GM13976 (cell line): ENCODE measurements at regions not wholly inside any gene's neighbourhood (a gene's known extent, or its start where the extent isn't known, plus 50 kb on each side); places are given as distances from the start of the nearest gene placed in this dataset.

ENCODE experiments used
- DNase-seq: peaks from one replicate; pipeline ENCODE4 v3.0.0; 2012; ENCODE audit warnings: low spot score
- in situ Hi-C: fragments of 300-500 bp; cut with MboI; formaldehyde crosslinking; loops from one replicate; pipeline ENCODE4 v1.12.0; 2022; ENCODE audit warnings: low sequenced_read_pairs, mixed read lengths, inconsistent platforms; ENCODE audit not compliant: unreplicated experiment
- TF ChIP-seq, protein P1 (sequence below): IDR thresholded peaks from 2 replicates; pipeline ENCODE4 v1.5.1; 2012; ENCODE audit warnings: borderline replicate concordance, mild to moderate bottlenecking; ENCODE audit not compliant: insufficient read depth; ENCODE audit errors: extremely low read depth, missing control alignments, control extremely low read depth

DNA sequence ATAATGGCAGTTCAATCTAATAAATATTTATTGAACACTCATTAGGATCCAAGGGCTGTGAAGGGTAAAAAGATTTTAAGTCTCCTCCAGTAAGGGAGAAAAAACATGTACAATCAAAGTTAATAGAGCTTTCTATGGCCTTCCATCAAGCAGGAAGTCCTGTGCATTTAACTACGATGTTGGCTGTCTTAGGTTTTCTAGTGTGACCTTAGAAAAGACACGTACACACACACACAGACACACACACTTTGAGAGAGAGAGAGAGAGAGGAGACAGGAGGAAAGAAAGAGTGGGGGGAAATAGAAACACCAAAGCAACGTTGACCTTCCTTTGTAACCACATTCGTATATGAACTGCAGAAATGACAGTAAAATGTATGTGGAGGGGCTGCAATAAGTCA is 126.1 kb upstream of the TMC3 start:
- TF ChIP-seq, protein P1, sequence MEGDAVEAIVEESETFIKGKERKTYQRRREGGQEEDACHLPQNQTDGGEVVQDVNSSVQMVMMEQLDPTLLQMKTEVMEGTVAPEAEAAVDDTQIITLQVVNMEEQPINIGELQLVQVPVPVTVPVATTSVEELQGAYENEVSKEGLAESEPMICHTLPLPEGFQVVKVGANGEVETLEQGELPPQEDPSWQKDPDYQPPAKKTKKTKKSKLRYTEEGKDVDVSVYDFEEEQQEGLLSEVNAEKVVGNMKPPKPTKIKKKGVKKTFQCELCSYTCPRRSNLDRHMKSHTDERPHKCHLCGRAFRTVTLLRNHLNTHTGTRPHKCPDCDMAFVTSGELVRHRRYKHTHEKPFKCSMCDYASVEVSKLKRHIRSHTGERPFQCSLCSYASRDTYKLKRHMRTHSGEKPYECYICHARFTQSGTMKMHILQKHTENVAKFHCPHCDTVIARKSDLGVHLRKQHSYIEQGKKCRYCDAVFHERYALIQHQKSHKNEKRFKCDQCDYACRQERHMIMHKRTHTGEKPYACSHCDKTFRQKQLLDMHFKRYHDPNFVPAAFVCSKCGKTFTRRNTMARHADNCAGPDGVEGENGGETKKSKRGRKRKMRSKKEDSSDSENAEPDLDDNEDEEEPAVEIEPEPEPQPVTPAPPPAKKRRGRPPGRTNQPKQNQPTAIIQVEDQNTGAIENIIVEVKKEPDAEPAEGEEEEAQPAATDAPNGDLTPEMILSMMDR, result no peak
- in situ Hi-C loops, result no loop called here
- DNase-seq, result no peak

DNA sequence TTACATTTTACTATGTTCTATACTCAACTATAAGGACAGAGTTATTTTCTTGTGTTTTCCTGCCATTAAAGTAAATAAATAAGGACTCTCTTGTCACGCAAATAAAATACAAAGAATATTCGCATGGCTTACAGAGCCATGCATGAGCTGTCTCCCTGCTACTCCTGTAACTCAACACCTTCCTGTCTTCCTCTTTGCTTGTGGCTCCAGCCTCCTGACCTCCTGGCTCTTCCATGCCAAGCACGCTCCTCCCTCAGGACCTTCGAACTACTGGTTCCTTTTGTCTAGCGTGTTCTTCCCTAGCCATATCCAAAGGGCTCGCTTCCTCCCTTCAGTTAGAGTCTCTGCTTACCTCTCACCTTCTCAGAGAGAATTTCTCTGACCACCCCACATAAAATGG is 124.3 kb upstream of the TMC3 start:
- TF ChIP-seq, protein P1, result no peak
- no peak for DNase-seq
- in situ Hi-C loops, result loop anchor here (25.0 kb wide), 1 partner anchor 439 kb away; no protein-coding TSS in a partner anchor

DNA sequence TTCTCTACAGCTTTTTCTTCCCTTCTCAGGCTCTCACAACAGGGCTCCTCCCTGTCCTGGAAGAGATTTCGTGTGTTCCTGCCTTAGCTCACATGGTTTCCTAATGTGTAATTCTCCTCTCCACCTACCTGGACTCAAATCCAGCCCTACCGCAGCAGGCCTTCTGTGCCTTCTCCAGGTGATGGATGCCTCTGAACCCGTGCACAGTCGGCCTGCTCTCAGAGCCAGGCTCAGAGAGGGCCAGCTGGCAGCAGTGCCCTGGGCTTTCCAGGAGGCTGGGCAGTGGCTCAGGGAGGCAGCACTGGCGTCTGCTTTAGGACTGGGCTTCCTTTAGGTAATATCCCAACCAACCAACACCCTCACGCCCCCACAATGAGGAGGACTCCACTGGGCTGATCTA is 123.2 kb upstream of the TMC3 start:
- TF ChIP-seq, protein P1, result no peak
- no peak for DNase-seq
- in situ Hi-C loops, result loop anchor here (25.0 kb wide), 1 partner anchor 440 kb away; no protein-coding TSS in a partner anchor

DNA sequence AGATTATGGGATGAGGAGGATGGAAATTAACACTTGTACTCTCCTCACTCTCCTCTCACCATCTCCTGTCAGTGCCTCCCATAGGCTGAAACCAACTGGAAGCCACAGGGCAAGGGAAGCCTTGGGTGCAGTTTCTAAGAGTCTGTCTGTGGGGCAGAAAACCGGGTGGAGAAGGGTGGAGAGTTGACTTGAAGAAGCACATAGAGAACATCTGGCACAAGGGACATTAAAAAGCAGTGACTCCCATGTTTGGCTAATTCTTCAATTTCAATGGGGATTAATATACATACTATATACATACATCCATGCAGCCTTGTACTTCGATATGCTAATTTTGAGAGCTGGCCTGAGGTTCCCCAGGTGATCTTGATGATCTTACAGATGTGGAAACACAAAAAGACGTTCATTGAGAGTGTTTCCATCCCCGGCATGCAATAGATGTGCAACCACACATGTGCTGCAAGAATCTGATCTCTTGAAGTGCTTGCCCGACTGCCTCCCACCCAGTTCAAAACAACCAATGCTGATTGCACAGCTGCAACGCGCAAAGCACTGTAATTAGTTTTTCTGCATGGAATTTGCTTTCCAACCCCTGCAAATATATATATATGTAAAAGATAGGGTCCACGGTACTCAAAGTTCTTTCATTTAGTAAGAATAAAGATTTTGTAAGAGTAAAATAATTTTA is 121.9 kb upstream of the TMC3 start:
- TF ChIP-seq, protein P1, result no peak
- in situ Hi-C loops, result loop anchor here (25.0 kb wide), 1 partner anchor 441 kb away; no protein-coding TSS in a partner anchor
- no peak for DNase-seq

DNA sequence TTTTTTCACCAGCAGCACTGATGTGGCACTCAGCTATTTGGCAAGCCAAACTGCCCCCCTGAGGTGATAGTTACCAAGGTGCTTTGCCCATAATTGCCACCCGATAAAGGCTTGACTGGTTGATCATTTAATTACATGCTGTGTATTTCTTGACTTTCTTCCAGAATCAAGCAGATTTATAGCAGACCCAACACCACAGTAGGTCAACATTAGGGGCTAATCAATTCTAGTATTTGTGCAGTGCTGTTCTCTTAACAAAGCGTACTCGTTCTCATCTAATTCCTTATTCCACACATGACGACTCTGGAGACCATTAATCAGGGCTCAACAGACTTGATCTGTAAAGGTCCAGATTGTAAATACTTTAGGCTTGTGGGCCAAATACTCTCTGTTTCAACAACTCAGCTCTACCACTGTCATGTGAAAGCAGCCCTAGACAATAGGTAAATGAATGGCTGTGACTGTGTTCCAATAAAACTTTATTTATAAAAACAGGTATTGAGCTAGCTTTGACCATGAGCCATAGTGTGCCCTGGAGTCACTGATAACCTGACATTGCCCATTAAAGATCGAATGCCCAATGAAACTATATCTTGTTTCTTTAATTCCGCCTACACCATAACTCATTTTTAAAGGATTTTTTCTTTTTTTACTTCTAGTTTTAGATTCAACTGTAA is 119.1 kb upstream of the TMC3 start:
- in situ Hi-C loops, result loop anchor here (25.0 kb wide), 1 partner anchor 444 kb away; no protein-coding TSS in a partner anchor
- no peak for DNase-seq
- TF ChIP-seq, protein P1, result no peak

DNA sequence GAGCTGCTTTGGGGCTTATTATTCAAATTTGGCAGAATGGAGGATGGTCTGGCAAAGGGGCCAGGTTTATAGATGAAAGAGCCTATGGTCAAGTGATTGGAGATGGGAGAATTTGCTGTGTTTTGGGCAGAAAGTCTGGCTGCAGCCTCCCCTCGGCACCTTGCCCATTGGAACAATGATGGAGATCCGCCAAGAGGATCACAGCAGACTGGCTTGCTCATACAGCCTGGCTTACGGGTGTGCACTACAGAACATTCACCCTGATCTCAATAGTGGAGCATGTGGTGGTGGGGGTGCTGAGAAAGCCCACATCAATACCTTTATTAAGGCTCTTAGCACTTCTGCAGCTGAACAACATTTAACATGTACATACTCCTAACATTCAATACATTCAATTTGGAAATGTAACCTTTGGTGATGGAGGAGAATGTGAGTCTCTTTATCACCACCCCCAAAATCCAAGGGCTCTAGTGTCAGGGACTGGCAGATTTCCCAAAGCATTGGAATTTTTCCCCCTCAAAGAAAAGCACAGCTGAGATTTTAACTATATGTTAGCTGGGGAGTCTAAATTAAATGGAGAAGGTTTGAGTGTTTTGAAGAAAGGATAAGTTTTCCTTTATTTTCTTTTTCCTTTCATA is 118.4 kb upstream of the TMC3 start:
- DNase-seq, result no peak
- in situ Hi-C loops, result loop anchor here (25.0 kb wide), 1 partner anchor 445 kb away; no protein-coding TSS in a partner anchor
- TF ChIP-seq, protein P1, result no peak
